ENCODE measurements at regions not wholly inside any gene's neighbourhood (a gene's known extent, or its start where the extent isn't known, plus 50 kb on each side); places are given as distances from the start of the nearest gene placed in this dataset.

DNA sequence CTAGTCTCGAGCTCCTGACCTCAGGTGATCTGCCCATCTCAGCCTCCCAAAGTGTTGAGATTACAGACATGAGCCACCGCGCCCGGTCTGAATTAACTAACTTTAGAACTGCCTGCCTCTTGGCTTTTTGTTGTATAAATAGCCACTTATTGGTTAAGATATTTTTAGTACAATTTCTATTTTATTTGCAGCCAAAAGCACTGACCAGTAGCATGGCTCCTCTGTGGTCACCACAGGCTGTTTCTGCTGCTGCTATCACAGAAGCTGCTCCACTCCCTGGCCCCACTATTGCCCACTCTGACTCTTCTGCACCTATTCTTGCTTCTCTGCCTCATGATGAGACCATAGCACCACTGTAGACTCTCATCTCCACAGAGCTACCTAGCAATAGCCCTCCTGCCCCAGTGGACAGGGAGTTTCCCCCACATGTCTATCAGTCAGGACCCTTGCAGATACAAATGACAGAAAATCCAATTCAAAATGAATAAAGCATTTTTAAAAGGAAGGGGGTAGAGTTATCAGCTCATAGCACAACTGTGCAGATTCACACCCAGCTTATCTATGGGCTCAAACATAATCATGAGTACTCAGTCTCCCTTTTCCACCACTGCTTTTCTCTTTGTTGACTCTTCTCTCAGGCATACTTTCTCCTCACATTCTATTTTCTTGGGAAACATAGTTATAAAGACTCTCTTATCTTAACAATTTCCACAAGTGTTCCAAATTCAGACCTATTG lies 151.8 kb upstream of the EPB41L4A start:
- Mint-ChIP-seq H3K4me1 (no peaks in the 10 kb centered on the region), H3K27ac (no peak overlapping the region), H3K4me3 (no peak overlapping the region), H3K9me3 (peaks cover 14% of the 10 kb centered on the region), H3K27me3 (ENCODE audit: low read depth) (no peaks in the 10 kb centered on the region), H3K36me3 (no peaks in the 10 kb centered on the region)
- ATAC-seq (no peak), DNase-seq (ENCODE audit: low spot score) (no peak)
- POLR2A ChIA-PET = no interaction called here
- CTCF ChIA-PET = no interaction called here
- TF ChIP-seq TP53 (CRISPR knock-in tag; IDR thresholded peaks at IDR 0.05) (no peak), IRF2 (CRISPR knock-in tag; IDR thresholded peaks at IDR 0.05; ENCODE audit: borderline replicate concordance, low read depth) (no peak), OVOL2 (CRISPR knock-in tag; IDR thresholded peaks at IDR 0.05; ENCODE audit: borderline replicate concordance) (no peak), ZNF671 (CRISPR knock-in tag; IDR thresholded peaks at IDR 0.05) (no peak), NFYB (CRISPR knock-in tag; conservative IDR thresholded peaks at IDR 0.05; ENCODE audit: low read depth) (no peak), ZNF263 (CRISPR knock-in tag; IDR thresholded peaks at IDR 0.05; ENCODE audit: low read depth) (no peak)
- TF ChIP-seq, protein P1, sequence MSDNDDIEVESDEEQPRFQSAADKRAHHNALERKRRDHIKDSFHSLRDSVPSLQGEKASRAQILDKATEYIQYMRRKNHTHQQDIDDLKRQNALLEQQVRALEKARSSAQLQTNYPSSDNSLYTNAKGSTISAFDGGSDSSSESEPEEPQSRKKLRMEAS (CRISPR knock-in tag; IDR thresholded peaks at IDR 0.05) = no peak

DNA sequence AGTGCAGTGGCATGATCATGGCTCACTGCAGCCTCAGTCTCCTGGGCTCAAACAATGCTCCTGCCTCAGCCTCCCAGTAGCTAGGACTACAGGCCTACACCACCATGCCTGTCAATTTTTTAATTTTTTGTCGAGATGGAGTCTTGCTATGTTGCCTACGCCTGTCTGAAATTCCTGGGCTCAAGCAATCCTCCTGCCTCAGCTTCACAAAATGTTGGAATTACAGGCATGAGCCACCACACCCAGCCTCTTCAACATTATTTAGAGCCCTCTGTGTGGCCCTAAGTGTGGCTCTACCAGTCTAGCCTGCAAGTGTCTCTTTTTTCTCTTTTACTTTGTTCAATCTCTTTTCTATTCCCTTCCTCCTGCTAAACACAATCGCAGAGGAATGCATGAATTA lies 154.4 kb upstream of the EPB41L4A start:
- DNase-seq (ENCODE audit: low spot score) = no peak
- no peaks in the 10 kb centered on the region for H3K27me3 Mint-ChIP-seq (ENCODE audit: low read depth)
- TF ChIP-seq FOXJ3 (CRISPR knock-in tag; IDR thresholded peaks at IDR 0.05; ENCODE audit: borderline replicate concordance) (no peak), GRHL2 (CRISPR knock-in tag; IDR thresholded peaks at IDR 0.05; ENCODE audit: insufficient replicate concordance, severe bottlenecking) (no peak), GTF2I (CRISPR knock-in tag; conservative IDR thresholded peaks at IDR 0.05) (no peak), TEAD4 (CRISPR knock-in tag; IDR thresholded peaks at IDR 0.05) (no peak), ZNF317 (CRISPR knock-in tag; IDR thresholded peaks at IDR 0.05; ENCODE audit: borderline replicate concordance, low read depth) (no peak)
- TF ChIP-seq, protein P2, sequence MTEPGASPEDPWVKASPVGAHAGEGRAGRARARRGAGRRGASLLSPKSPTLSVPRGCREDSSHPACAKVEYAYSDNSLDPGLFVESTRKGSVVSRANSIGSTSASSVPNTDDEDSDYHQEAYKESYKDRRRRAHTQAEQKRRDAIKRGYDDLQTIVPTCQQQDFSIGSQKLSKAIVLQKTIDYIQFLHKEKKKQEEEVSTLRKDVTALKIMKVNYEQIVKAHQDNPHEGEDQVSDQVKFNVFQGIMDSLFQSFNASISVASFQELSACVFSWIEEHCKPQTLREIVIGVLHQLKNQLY (CRISPR knock-in tag; IDR thresholded peaks at IDR 0.05) = no peak
- TF ChIP-seq, protein P3, sequence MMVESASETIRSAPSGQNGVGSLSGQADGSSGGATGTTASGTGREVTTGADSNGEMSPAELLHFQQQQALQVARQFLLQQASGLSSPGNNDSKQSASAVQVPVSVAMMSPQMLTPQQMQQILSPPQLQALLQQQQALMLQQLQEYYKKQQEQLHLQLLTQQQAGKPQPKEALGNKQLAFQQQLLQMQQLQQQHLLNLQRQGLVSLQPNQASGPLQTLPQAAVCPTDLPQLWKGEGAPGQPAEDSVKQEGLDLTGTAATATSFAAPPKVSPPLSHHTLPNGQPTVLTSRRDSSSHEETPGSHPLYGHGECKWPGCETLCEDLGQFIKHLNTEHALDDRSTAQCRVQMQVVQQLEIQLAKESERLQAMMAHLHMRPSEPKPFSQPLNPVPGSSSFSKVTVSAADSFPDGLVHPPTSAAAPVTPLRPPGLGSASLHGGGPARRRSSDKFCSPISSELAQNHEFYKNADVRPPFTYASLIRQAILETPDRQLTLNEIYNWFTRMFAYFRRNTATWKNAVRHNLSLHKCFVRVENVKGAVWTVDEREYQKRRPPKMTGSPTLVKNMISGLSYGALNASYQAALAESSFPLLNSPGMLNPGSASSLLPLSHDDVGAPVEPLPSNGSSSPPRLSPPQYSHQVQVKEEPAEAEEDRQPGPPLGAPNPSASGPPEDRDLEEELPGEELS (CRISPR knock-in tag; IDR thresholded peaks at IDR 0.05) = no peak
- TF ChIP-seq, protein P4, sequence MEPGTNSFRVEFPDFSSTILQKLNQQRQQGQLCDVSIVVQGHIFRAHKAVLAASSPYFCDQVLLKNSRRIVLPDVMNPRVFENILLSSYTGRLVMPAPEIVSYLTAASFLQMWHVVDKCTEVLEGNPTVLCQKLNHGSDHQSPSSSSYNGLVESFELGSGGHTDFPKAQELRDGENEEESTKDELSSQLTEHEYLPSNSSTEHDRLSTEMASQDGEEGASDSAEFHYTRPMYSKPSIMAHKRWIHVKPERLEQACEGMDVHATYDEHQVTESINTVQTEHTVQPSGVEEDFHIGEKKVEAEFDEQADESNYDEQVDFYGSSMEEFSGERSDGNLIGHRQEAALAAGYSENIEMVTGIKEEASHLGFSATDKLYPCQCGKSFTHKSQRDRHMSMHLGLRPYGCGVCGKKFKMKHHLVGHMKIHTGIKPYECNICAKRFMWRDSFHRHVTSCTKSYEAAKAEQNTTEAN (CRISPR knock-in tag; IDR thresholded peaks at IDR 0.05) = no peak
- TF ChIP-seq, protein P5, sequence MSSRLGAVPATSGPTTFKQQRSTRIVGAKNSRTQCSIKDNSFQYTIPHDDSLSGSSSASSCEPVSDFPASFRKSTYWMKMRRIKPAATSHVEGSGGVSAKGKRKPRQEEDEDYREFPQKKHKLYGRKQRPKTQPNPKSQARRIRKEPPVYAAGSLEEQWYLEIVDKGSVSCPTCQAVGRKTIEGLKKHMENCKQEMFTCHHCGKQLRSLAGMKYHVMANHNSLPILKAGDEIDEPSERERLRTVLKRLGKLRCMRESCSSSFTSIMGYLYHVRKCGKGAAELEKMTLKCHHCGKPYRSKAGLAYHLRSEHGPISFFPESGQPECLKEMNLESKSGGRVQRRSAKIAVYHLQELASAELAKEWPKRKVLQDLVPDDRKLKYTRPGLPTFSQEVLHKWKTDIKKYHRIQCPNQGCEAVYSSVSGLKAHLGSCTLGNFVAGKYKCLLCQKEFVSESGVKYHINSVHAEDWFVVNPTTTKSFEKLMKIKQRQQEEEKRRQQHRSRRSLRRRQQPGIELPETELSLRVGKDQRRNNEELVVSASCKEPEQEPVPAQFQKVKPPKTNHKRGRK (CRISPR knock-in tag; IDR thresholded peaks at IDR 0.05; ENCODE audit: borderline replicate concordance) = no peak
- H3K27ac Mint-ChIP-seq = no peak overlapping the region
- peaks cover 14% of the 10 kb centered on the region for H3K9me3 Mint-ChIP-seq
- H3K36me3 Mint-ChIP-seq = no peaks in the 10 kb centered on the region
- POLR2A ChIA-PET = no interaction called here
- H3K4me3 Mint-ChIP-seq = no peak overlapping the region
- peaks cover 4% of the 10 kb centered on the region; the same call in 1 of the 2 replicates for H3K4me1 Mint-ChIP-seq
- ATAC-seq = no peak
- CTCF ChIA-PET = no interaction called here

DNA sequence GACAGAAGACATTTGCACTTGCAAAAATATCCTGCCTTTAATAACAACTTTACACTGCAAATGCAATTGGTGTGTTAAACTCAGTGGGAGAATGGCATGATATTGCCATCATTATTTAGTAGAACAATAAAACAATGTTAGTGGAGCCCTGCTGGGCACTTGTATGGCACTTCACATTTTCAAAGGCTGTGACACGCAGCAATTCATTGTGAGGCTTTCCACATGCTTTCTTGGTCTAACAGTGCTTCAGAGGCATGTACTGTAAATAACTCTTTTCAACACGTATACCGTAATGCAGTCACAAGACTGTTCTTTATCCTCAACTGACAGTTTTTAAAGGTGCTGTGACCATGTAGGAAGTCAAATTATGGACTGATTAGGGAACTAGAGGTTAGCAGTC lies 155.5 kb upstream of the EPB41L4A start:
- TF ChIP-seq, protein P6, sequence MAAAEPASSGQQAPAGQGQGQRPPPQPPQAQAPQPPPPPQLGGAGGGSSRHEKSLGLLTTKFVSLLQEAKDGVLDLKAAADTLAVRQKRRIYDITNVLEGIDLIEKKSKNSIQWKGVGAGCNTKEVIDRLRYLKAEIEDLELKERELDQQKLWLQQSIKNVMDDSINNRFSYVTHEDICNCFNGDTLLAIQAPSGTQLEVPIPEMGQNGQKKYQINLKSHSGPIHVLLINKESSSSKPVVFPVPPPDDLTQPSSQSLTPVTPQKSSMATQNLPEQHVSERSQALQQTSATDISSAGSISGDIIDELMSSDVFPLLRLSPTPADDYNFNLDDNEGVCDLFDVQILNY (CRISPR knock-in tag; IDR thresholded peaks at IDR 0.05) = no peak
- no peak for TF ChIP-seq NFE2L1 (CRISPR knock-in tag; IDR thresholded peaks at IDR 0.05)
- no peak for TF ChIP-seq SOX15 (CRISPR knock-in tag; IDR thresholded peaks at IDR 0.05)
- no peak for TF ChIP-seq ZNF219 (CRISPR knock-in tag; IDR thresholded peaks at IDR 0.05; ENCODE audit: borderline replicate concordance)
- no peaks in the 10 kb centered on the region for H3K27me3 Mint-ChIP-seq (ENCODE audit: low read depth)
- ChIA-PET CTCF (no interaction called here), POLR2A (no interaction called here)
- H3K27ac Mint-ChIP-seq = no peak overlapping the region
- H3K36me3 Mint-ChIP-seq = no peaks in the 10 kb centered on the region
- no peak overlapping the region for H3K4me3 Mint-ChIP-seq
- no peak for ATAC-seq
- peaks cover 4% of the 10 kb centered on the region; the same call in 1 of the 2 replicates for H3K4me1 Mint-ChIP-seq
- peaks cover 14% of the 10 kb centered on the region for H3K9me3 Mint-ChIP-seq
- DNase-seq (ENCODE audit: low spot score) = no peak

Data from WTC11 (cell line).